Erythroblast (primary cell): ENCODE measurements at regions not wholly inside any gene's neighbourhood (a gene's known extent, or its start where the extent isn't known, plus 50 kb on each side); places are given as distances from the start of the nearest gene placed in this dataset.

Source experiments
- GATA1 ChIP-seq: IDR thresholded peaks from 2 replicates; pipeline ENCODE4 v1.6.1; 2011; ENCODE audit warnings: low read depth, mild to moderate bottlenecking, control low read depth, low read length, moderate library complexity
- POLR2A ChIP-seq: IDR thresholded peaks from 2 replicates; pipeline ENCODE4 v1.6.1; 2011; ENCODE audit warnings: mild to moderate bottlenecking, low read length

DNA sequence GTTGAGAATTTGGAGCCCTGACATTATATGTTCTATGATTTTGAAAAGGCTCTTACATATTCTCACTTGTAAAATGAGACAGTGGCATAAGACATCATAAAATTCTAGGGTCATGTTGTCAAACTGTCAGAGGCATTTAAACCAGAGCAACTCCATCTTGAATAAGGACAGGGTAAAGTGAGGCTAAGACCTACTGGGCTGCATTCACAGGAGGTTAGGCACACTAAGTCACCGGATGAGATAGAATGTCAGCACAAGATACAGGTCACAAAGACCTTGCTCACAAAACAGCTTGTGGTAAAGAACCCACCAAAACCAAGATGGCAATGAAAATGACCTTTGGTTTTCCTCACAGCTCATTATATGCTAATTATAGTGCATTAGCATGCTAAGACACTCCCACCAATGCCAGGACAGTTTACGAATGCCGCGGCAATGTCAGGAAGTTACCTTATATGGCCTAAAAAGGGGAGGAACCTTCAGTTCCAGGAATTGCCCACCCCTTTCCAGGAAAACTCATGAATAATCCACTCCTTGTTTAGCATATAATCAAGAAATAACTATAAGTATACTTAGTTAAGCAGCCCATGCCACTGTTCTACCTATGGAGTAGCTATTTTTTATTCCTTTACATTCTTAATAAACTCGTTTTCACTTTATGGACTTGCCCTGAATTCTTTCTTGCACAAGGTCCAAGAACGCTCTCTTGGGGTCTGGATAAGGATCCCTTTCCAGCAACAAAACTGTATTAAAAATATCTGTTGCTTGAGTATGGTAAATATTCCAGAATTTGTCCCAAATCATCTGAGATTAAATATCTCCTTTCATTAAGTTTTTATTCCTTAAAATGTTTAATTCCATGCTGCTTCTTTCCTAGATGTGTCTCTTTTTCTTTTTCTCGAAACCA is 406.4 kb downstream of the METTL4 start:
- TF ChIP-seq POLR2A (no peak), GATA1 (no peak)
